T-helper 2 cell treated with Interferon-gamma antibody and Interleukin-4, amounts not matched to agents 100 ng/mL and 5 ng/mL, for 36 hours (primary cell): ENCODE measurements at regions not wholly inside any gene's neighbourhood (a gene's known extent, or its start where the extent isn't known, plus 50 kb on each side); places are given as distances from the start of the nearest gene placed in this dataset.
"Not testable (repeated sequence)": the region's sequence is repeated elsewhere in the genome, so short reads cannot be mapped to it uniquely, and the experiment has no call there.

Experiments
- intact Hi-C: fragments of 100-400 bp; cut with micrococcal nuclease; formaldehyde crosslinking; loops from one replicate; pipeline ENCODE4 v1.15.1; 2023

- intact Hi-C loops = no loop called here
Observed at GRCh38 chr3:176354843-176355242, 842.4 kb downstream of the TBL1XR1 start.

- intact Hi-C loops = no loop called here
Observed at GRCh38 chr3:176352716-176353334, 844.5 kb downstream of the TBL1XR1 start.

DNA sequence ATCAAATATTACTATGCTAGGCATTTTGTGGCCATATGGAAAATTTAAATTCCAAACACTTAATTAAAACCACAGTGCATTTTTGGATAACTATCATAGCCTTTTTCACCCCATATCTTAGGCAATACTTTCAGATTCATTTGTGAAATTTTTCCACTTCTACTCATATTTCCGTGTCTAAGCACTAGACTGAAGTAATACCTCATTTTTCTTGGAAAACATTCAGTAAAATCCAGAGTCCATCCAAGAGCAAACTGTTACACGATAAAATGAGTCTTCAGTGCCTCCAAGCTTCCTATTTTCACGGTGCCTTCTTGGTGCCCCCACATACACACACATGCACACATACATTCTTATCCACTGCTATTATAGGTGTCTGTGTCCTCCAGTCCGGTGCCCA, 845.9 kb downstream of the TBL1XR1 start:
- intact Hi-C loops = no loop called here

DNA sequence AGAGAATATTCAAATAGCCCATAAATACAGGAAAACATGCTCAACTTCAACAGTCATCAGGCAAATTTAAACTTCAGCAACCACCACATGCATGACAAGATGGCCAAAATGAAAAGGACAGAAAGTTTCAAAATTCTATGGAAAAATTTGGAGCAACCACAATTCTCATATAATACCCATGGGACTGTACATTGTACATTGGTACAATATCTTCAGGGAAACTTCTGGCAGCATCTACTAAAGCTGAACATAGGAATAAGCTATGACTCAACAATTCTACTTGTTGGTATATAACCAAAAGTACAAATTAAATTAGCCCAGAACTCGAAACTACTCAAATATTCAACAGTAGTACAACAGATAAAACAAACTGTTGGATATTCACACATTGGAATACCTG, 847.6 kb downstream of the TBL1XR1 start:
- intact Hi-C loops = no loop called here

- intact Hi-C loops = no loop called here
Observed at GRCh38 chr3:176347424-176348146, 849.7 kb downstream of the TBL1XR1 start.

- intact Hi-C loops = no loop called here
Observed at GRCh38 chr3:176341963-176342362, 855.3 kb downstream of the TBL1XR1 start.

- intact Hi-C loops = no loop called here
Observed at GRCh38 chr3:176328666-176329065, 868.6 kb downstream of the TBL1XR1 start.

GRCh38 chr3:176328198-176328597, 869.1 kb downstream of the TBL1XR1 start:
- intact Hi-C loops = no loop called here

GRCh38 chr3:176326894-176327490, 870.3 kb downstream of the TBL1XR1 start:
- intact Hi-C loops = not testable (repeated sequence)

- intact Hi-C loops = not testable (repeated sequence)
Observed at GRCh38 chr3:176321532-176321931, 875.8 kb downstream of the TBL1XR1 start.

GRCh38 chr3:176321099-176321498, 876.2 kb downstream of the TBL1XR1 start:
- intact Hi-C loops = no loop called here

GRCh38 chr3:176313426-176313825, 883.9 kb downstream of the TBL1XR1 start:
- intact Hi-C loops = no loop called here

DNA sequence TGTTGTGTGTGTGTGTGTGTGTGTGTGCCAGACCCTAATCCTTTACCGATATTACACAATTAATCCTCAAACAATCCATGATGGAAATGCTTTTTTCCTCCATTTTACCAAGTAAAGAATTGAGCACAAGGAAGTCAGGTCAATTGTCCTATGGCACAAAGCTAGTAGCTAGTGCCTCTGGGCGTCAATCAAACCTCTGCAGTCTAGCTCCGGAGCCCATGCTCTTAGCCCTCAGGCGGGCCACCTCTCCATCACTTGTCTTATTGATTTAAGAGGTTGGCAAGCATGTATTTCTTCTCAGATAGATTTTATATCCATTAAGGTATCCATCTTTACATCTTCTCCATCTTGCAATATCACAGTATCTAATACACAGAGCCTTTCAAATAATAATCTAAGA, 886.6 kb downstream of the TBL1XR1 start:
- intact Hi-C loops = no loop called here

DNA sequence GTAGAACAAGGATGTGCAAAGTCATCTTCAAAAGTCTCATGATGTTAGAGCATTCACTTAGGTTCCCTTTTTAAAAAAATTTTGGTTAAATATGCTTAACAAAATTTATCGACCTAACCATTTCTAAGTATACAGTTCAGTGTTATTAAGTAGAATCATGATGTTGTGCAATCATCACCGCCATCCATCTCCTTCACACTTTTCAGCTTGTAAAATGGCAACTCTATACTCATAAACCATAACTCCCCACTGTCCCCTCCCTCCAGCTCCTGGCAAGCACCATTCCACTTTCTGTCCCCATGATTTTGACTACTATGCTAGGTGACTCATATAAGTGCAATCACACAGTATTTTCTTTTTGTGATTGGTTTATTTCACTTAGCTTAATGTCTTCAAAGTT, 895.0 kb downstream of the TBL1XR1 start:
- intact Hi-C loops = no loop called here

GRCh38 chr3:176296066-176296597, 901.1 kb downstream of the TBL1XR1 start:
- intact Hi-C loops = no loop called here

GRCh38 chr3:176293276-176293675, 904.0 kb downstream of the TBL1XR1 start:
- intact Hi-C loops = no loop called here

- intact Hi-C loops = no loop called here
Observed at GRCh38 chr3:176286476-176287085, 910.7 kb downstream of the TBL1XR1 start.

- intact Hi-C loops = no loop called here
Observed at GRCh38 chr3:176275538-176275937, 921.7 kb downstream of the TBL1XR1 start.

- intact Hi-C loops = no loop called here
Observed at GRCh38 chr3:176275113-176275512, 922.2 kb downstream of the TBL1XR1 start.

GRCh38 chr3:176274161-176274560, 923.1 kb downstream of the TBL1XR1 start:
- intact Hi-C loops = no loop called here

DNA sequence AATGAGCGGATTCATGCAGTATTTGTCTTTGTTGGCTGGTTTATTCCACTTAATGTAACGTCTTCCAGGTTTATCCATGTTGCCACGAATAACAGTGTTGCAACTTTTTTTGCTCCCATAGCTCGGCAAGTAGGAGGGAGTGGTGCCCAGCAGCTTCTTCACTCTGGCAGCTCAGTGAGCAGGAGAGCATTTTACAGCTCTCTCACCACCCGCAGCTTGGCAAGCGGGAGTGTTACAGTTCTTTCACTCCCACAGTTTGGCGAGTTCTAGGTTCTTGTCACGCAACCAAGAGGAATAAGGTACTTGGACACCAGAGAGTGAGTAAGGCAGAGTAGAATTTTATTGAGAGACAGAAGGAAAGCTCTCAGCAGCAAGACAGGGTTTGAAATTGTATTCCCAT, 935.2 kb downstream of the TBL1XR1 start:
- intact Hi-C loops = no loop called here

- intact Hi-C loops = no loop called here
Observed at GRCh38 chr3:176247191-176247590, 950.1 kb downstream of the TBL1XR1 start.
